NCI-H1436 (cell line): ENCODE measurements at regions not wholly inside any gene's neighbourhood (a gene's known extent, or its start where the extent isn't known, plus 50 kb on each side); places are given as distances from the start of the nearest gene placed in this dataset.
"Not testable (repeated sequence)": the region's sequence is repeated elsewhere in the genome, so short reads cannot be mapped to it uniquely, and the experiment has no call there.

ENCODE experiments used
- DNase-seq: peaks from one replicate; lab custom pipeline; 2025; lab: John Stamatoyannopoulos, UW

DNA sequence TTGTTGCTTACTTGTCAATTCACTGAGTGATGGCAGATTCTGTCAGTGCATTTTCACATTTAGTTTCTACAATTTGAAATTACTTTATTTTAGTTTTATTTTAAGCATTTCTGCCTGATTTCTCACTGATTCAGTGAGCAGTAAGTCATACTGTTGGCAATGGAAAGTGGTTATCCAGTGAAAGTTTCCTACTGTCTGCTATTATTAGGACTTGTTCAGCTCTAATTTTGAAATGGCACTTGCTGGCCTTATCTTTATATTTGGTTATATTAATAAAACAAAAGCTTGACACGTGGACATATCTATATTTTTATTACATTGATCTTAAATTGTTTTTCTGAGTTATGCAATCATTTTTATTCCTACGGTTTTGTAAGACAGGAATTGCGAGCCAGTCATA is 871.8 kb upstream of the SLC35B3 start:
- no peak for DNase-seq

- DNase-seq: no peak
Measured at GRCh38 chr6:9295644-9296043, 860.3 kb upstream of the SLC35B3 start.

DNA sequence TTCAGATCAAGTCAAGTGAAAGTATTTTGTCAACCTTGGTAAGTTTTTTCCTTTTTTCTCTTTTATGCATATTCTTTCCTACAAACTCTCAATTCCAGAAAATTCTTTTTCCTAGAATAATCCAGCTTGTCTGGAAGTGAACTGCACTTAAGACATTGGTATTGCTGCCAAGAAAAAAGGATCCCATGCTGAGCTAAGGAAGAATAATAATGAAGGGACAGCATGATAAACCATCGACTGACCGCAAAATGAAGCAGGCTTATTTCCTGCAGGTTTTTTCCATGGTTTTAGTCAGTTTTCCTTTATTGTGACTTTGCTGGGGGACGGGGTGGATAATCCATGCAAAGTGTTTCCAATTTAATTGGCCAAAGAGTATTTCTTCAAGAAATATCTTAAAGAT is 857.6 kb upstream of the SLC35B3 start:
- no peak for DNase-seq

- DNase-seq: not testable (repeated sequence)
Measured at GRCh38 chr6:9290342-9290741, 855.0 kb upstream of the SLC35B3 start.

- DNase-seq: no peak
Measured at GRCh38 chr6:9272671-9273070, 837.3 kb upstream of the SLC35B3 start.

DNA sequence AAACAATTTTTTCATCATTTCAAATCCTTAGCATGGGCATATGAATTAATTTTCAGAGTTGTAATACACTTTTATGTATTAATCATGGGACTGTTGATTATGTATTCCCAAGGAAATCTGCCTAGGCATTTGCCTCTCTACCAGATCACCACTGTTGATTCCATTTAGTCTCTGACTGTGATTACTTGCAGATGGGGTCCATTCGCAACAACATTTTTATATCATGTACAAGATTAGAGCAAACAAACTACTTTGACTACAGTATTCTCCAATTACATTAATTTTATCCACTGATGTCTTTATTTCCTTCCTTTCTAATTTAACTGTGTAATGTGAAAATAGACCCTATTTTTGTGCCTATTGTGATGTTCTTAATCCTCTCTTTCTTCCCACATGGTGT is 831.4 kb upstream of the SLC35B3 start:
- no peak for DNase-seq

GRCh38 chr6:9257215-9257614 is 821.9 kb upstream of the SLC35B3 start:
- DNase-seq: no peak

- no peak for DNase-seq
Measured at GRCh38 chr6:9254251-9254650, 818.9 kb upstream of the SLC35B3 start.

GRCh38 chr6:9252799-9253198 is 817.5 kb upstream of the SLC35B3 start:
- DNase-seq: no peak

DNA sequence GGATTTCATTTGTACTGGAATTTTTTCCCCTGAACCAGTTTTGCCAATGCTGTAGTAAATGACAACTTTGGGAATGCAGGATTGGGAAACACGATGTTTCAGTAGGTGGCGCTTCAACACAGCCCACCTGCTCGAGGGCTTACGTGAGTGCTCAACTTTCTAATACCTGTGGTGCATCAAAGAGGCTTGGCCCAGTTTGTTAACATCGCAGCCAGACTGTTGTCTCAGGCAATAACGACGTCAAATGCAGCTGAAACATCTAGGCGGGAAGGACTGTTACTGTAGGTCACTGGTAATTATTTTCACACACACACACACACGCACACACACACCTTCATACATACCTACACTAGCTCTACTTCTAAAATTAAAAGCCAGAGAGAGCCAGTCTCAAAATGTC is 815.5 kb upstream of the SLC35B3 start:
- peak; percentile 49 for DNase-seq

DNA sequence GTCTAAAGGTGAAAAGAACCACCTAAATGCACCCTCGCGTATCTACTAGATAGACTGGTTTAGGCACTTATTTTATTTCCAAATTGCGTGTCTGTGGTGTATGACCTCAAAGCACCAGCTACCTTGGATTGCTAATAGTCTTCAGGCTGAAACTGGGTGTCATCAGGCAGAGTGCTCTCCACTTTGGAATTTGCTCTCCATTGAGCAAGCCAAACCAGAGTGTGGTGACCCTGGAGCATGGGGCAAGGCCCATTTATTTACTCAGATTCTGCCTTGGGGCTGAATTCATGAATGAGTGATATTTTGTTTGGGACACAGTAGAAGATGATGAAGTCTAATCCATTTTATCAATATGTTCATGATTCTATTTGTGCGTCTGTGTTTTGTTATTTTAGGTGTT is 812.8 kb upstream of the SLC35B3 start:
- DNase-seq: no peak

GRCh38 chr6:9240861-9241260 is 805.5 kb upstream of the SLC35B3 start:
- DNase-seq: no peak

DNA sequence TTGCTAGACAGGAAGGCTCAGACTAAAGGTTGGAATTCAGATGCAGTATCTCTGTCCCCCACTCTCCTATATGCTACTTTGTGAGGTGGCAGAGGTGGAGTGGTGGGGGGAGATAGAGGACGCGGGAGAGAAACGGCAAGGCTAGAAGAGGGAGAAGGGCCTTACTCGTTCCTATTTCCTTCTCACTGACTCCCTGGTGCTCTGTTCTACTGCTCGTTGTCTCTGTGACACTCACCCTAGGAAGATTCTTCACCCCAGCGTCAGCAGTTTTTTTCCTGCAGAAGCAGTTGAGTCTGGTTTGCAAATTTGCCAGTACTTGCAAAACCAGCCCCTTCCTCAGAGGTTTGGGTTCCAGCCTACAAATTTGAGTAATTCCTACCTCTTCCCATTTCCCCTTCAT is 801.1 kb upstream of the SLC35B3 start:
- no peak for DNase-seq

- DNase-seq: no peak
Measured at GRCh38 chr6:9233686-9234085, 798.3 kb upstream of the SLC35B3 start.

- no peak for DNase-seq
Measured at GRCh38 chr6:9233226-9233625, 797.9 kb upstream of the SLC35B3 start.

DNA sequence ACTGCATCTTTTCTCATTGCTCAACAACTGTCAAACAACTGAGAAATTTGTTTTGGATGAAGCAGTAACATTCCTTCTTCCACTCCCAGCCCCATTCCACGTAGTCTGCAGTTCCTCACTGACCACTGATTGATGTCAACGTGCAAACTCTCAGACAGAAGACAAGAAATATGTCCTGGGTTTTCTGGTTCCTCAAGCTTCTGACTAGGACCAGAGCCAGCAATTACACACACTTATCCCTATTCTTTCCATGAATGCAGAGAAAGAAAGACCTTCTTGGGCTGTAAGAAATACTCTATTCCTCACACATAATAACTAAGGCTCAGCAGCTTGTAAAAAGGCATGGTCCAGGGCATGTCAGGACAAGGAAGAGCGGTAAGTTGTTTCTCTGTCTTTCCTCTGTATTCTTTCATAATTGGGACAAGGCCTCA is 790.1 kb upstream of the SLC35B3 start:
- DNase-seq: no peak

- no peak for DNase-seq
Measured at GRCh38 chr6:9224539-9224938, 789.2 kb upstream of the SLC35B3 start.

DNA sequence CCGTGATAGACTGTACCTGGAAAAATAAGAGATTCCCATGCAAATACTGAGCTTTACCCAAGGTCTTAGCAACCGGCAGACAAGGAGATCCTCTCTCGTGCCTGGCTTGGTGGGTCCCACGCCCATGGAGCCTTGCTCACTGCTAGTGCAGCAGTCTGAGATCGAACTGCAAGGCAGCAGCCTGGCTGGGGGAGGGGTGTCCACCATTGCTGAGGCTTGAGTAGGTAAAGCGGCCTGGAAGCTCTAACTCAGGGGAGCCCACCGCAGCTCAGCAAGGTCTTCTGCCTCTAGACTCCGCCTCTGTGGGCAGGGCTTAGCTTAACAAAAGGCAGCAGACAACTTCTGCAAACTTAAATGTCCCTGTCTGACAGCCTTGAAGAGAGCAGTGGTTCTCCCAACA is 778.4 kb upstream of the SLC35B3 start:
- not testable (repeated sequence) for DNase-seq

DNA sequence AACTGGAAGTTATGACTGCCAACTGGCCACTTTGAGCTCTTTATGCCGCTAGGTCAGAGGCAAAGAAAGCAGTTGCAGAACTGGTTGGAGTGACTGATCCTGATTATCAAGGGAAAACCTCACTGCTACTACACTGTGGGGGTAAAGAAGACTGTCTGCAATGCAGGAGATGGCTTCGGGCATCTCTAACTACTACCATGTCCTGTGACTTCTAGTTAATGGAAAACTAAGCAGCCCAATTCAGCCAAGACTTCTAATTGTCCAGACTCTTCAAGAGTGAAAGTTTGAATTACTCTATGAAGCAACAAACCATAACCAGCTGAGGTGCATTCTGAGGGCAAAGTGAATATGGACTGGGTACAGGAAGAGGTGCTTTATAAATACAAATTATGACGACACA is 773.6 kb upstream of the SLC35B3 start:
- no peak for DNase-seq

DNA sequence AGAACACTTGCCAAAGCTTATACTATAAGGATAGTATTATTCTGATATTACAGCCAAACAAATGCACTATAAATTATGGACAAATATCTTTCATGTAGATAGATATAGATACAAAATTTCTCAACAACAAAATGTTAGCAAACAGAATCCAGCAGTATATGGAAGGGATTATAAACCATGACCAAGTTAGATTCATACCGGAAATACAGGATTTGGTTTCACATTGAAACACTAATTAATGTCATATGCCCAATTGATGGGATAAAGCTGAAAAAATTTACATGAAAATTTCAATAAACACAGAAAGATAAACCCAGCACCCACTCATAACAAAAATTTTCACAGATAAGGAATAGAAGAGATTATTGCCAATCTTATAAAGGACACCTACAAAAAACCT is 770.3 kb upstream of the SLC35B3 start:
- no peak for DNase-seq

- no peak for DNase-seq
Measured at GRCh38 chr6:9204171-9204570, 768.8 kb upstream of the SLC35B3 start.

DNA sequence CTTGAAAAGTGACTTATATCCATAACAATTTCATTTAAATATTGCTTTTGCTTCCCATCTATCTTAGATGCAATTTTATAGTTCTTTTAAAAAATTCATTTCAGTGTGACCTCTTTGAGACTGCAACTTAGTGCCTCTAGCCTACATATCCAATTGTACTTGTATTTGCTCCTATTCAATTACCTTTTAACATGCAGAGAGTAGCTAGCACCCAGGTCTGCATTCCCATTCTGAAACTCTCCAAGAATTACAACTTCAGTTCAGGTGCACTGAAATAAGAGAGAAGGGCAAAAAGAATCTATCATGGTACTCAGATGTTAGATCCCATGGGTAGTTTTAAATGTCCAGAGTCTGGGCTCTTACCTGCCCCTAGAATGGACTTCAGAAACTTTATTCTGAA is 765.4 kb upstream of the SLC35B3 start:
- DNase-seq: no peak

DNA sequence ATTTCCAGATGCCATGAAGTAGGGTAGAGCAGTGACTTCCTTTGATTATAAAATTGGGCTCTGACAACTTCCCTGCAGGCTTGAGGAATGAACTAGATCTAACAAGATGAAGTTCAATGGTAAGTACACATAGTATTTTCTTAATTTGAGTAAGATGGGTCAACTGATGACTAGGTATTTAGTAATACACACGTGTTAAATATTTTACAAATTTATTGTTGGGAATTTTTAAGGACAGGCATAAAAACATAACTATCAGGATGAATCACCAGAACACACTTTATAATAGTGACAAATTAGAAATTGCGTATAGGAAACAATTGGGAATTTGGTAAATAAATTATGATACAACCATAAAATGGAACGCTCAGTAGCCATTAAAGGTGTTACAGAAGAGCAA is 762.4 kb upstream of the SLC35B3 start:
- no peak for DNase-seq

GRCh38 chr6:9195322-9195721 is 760.0 kb upstream of the SLC35B3 start:
- no peak for DNase-seq

- DNase-seq: no peak
Measured at GRCh38 chr6:9192405-9192909, 757.1 kb upstream of the SLC35B3 start.
